ENCODE measurements at regions not wholly inside any gene's neighbourhood (a gene's known extent, or its start where the extent isn't known, plus 50 kb on each side); places are given as distances from the start of the nearest gene placed in this dataset.

- TF ChIP-seq EP300 (IDR thresholded peaks at IDR 0.05) (no peak), CTCF (IDR thresholded peaks at IDR 0.05) (no peak)
Observed at GRCh38 chr4:189519186-189519585, 421.5 kb upstream of the FRG1 start.
